HepG2 (cell line): ENCODE measurements at regions not wholly inside any gene's neighbourhood (a gene's known extent, or its start where the extent isn't known, plus 50 kb on each side); places are given as distances from the start of the nearest gene placed in this dataset.
A peak's percentile ranks its signal among the peaks of the same experiment; 100 is the strongest.

Experiments used
- ATAC-seq: fragments of 200-7000 bp; cut with Tn5 transposase; 3 replicates; pipeline ENCODE4 v1.9.1; 2020; ENCODE audit warnings: mild to moderate bottlenecking, moderate library complexity
- BruUV-seq: library from RNA; stranded (reverse); fragments of 400-500 nt; replicated peaks from 2 replicates; lab custom pipeline; 2021; lab: Mats Ljungman, UMichigan
- CTCF ChIA-PET: fragments of 300-600 bp; formaldehyde crosslinking; extraction: SDS; loops from one replicate; lab custom pipeline; 2021; ENCODE audit warnings: low total read pairs, inconsistent platforms, low intra/inter-chr PET ratio; lab: Yijun Ruan, JAX
- POLR2A ChIA-PET: fragments of 350-600 bp; sonication (Branson Sonifier 250); formaldehyde crosslinking; loops from one replicate; lab custom pipeline; 2020; ENCODE audit warnings: antibody characterized with exemption, inconsistent platforms; lab: Yijun Ruan, JAX
- DNase-seq: peaks from one replicate; pipeline ENCODE4 v3.0.0-alpha.2; 2015; ENCODE audit warnings: low spot score
- FAIRE-seq: peaks from 3 replicates; lab custom pipeline; 2011; peaks lifted over from hg19 to GRCh38; lab: Jason Lieb, UNC
- H2AFZ ChIP-seq: one replicate; pipeline ENCODE4 v1.6.1; 2011; ENCODE audit warnings: low read length, inconsistent platforms
- H3K27ac ChIP-seq: fragments of 300-600 bp; 3 replicates; pipeline ENCODE4 v1.8.0; 2011; ENCODE audit warnings: mixed run types, mild to moderate bottlenecking, mixed read lengths, low read length, inconsistent platforms; ENCODE audit not compliant: insufficient read depth; ENCODE audit errors: extremely low read length
- H3K27me3 ChIP-seq, 2 experiments: fragments of 200-600 bp in 1 of 2; 2 replicates in 1 of 2; 3 replicates in 1 of 2; pipeline versions ENCODE4 v1.6.0 to v1.8.0; 2011; ENCODE audit warnings: low read length in 2 of 2, mild to moderate bottlenecking in 2 of 2, moderate library complexity in 2 of 2, inconsistent platforms in 1 of 2; ENCODE audit not compliant: insufficient read depth in 2 of 2, control insufficient read depth in 1 of 2
- H3K36me3 ChIP-seq, 2 experiments: fragments of 200-600 bp in 1 of 2; replicated peaks in 1 of 2; 2 replicates in 1 of 2; 3 replicates in 1 of 2; pipeline versions ENCODE4 v1.5.1 to v1.8.0; 2011; ENCODE audit warnings: low read length in 2 of 2, inconsistent platforms in 1 of 2; ENCODE audit not compliant: insufficient read depth in 2 of 2, control insufficient read depth in 1 of 2
- H3K4me1 ChIP-seq: 2 replicates; pipeline ENCODE4 v1.5.1; 2012; ENCODE audit warnings: low read length, inconsistent platforms; ENCODE audit not compliant: insufficient read depth
- H3K4me2 ChIP-seq: 2 replicates; pipeline ENCODE4 v1.6.0; 2011; ENCODE audit warnings: low read depth, low read length, inconsistent platforms
- H3K4me3 ChIP-seq, 3 experiments: fragments of 200-600 bp in 1 of 3; sonication (generic), shearing (Covaris generic) in 1 of 3; replicated peaks in 1 of 3; 2 replicates each; pipeline ENCODE4 v1.5.1; 2011 to 2016; ENCODE audit warnings: low read length in 3 of 3, inconsistent platforms in 2 of 3, low read depth in 2 of 3, mild to moderate bottlenecking in 2 of 3, control low read depth in 1 of 3, mixed read lengths in 1 of 3; ENCODE audit not compliant: insufficient read depth in 1 of 3
- H3K79me2 ChIP-seq: one replicate; pipeline ENCODE4 v1.6.1; 2011; ENCODE audit warnings: low read length, inconsistent platforms; ENCODE audit not compliant: insufficient read depth
- H3K9ac ChIP-seq: 2 replicates; pipeline ENCODE4 v1.6.0; 2011; ENCODE audit warnings: mild to moderate bottlenecking, low read depth, low read length, inconsistent platforms; ENCODE audit not compliant: insufficient read depth
- H3K9me3 ChIP-seq: 2 replicates; pipeline ENCODE4 v1.5.1; 2012; ENCODE audit warnings: mild to moderate bottlenecking, low read length
- H4K20me1 ChIP-seq: 2 replicates; pipeline ENCODE4 v1.6.0; 2011; ENCODE audit warnings: inconsistent platforms, mild to moderate bottlenecking, low read length, moderate library complexity; ENCODE audit not compliant: insufficient read depth
- JARID2 ChIP-seq: sonication (generic); formaldehyde crosslinking; IDR thresholded peaks from 2 replicates; pipeline ENCODE4 v1.8.1; 2023; ENCODE audit warnings: missing genetic modification reagents, inconsistent platforms; ENCODE audit not compliant: insufficient replicate concordance
- MIXL1 ChIP-seq: IDR thresholded peaks from 2 replicates; pipeline ENCODE4 v1.6.1; 2016
- PPARG ChIP-seq: conservative IDR thresholded peaks from 2 replicates; pipeline ENCODE4 v1.6.1; 2016; ENCODE audit warnings: missing biosample characterization, missing genetic modification reagents
- SMARCE1 ChIP-seq: fragments of 450-650 bp; IDR thresholded peaks from 2 replicates; pipeline ENCODE4 v1.6.1; 2017; ENCODE audit warnings: borderline replicate concordance
- SMC3 ChIP-seq: IDR thresholded peaks from 2 replicates; pipeline ENCODE4 v1.6.1; 2011; ENCODE audit warnings: low read length, improper control_type of control experiment
- STAG1 ChIP-seq: sonication (generic); formaldehyde crosslinking; IDR thresholded peaks from 2 replicates; pipeline ENCODE4 v1.4.0; 2020; ENCODE audit warnings: missing genetic modification reagents
- ZNF501 ChIP-seq: sonication (generic); formaldehyde crosslinking; IDR thresholded peaks from 2 replicates; pipeline ENCODE4 v1.5.1; 2020; ENCODE audit warnings: mild to moderate bottlenecking, moderate library complexity, missing genetic modification reagents
- WGBS: methylation state at CpG from one replicate; pipeline ENCODE4 v1.1.6; 2017; ENCODE audit warnings: low lambda C conversion rate; 5-methylcytosine and 5-hydroxymethylcytosine counted together
- in situ Hi-C: cut with HindIII; loops from 2 replicates; pipeline ENCODE4 v1.10.0; 2017; ENCODE audit warnings: low pct_unique_long_range_greater_than_20kb; ENCODE audit not compliant: extremely low pct_ligation_motif_present
- intact Hi-C: fragments of 100-400 bp; cut with micrococcal nuclease; formaldehyde crosslinking; loops from one replicate; pipeline ENCODE4 v1.10.0; 2022; ENCODE audit not compliant: unreplicated experiment
- TF ChIP-seq, protein P1 (sequence below): sonication (generic); formaldehyde crosslinking; IDR thresholded peaks from 2 replicates; pipeline ENCODE4 v1.5.0; 2020; ENCODE audit warnings: mild to moderate bottlenecking, missing genetic modification reagents, moderate library complexity

DNA sequence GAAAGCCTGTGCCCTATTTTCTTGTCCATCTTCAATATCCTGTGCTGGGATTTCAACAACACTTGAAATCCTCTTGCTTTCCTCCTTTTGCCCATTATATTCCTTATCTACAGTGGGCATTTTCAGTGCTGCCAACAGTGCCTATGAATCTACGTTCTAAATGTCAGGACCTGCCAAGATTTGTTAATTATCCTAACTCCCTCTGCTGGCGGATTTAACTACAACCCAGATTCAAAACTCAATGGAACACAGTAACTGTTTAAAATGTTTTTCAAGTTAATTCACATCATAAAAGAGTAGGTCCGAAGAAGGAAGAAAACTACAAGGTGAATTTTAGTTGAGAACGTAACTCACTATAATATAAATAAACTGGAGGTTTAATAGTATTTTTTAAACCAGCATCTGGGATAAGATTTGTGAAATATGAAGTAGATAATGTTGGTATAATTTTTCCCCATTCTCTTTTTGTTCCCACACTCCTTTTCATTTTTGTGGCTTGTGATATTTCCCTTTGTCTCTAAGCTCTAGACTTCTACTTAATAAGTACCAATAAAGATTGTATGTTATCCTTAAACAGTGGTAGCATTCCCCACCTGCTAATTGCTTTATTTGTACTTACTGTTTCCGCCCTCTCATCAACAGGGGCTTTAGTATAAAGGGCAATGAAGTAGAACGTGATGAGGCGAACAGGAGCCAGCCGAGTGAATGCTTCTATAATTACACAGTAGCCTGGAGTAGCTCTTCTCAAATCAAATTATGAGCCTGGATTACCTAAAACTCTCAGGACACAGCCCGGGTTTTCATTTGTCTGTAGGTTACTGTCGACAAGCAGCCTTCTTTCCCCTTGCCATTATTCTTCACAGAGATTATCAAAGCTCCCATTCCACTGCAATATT, 302.5 kb upstream of the ATP11B start:
- in situ Hi-C loops (loop anchor here (25.0 kb wide), 1 partner anchor 779 kb away; the partner anchor contains the start of gene SOX2), intact Hi-C loops (loop anchor here (1.0 to 10.0 kb wide), 2 partner anchors 124 to 782 kb away; no protein-coding TSS in a partner anchor)
- POLR2A ChIA-PET, result no interaction called here

More for the DNA sequence above, 302.5 kb upstream of the ATP11B start:
- 9% methylated on average over 10 of the region's 10 CpGs for WGBS
- no peaks in the 10 kb centered on the region for H3K4me1 ChIP-seq
- CTCF ChIA-PET, result interaction anchor here (1.4 kb wide), 1 partner anchor 781 kb away, joined by 5 read pairs; no protein-coding TSS in a partner anchor
- H2AFZ ChIP-seq, result no peak overlapping the region
- H4K20me1 ChIP-seq, result no peaks in the 10 kb centered on the region
- no peak overlapping the region for H3K9ac ChIP-seq
- TF ChIP-seq JARID2 (CRISPR knock-in tag), result no peak
- TF ChIP-seq, protein P1, sequence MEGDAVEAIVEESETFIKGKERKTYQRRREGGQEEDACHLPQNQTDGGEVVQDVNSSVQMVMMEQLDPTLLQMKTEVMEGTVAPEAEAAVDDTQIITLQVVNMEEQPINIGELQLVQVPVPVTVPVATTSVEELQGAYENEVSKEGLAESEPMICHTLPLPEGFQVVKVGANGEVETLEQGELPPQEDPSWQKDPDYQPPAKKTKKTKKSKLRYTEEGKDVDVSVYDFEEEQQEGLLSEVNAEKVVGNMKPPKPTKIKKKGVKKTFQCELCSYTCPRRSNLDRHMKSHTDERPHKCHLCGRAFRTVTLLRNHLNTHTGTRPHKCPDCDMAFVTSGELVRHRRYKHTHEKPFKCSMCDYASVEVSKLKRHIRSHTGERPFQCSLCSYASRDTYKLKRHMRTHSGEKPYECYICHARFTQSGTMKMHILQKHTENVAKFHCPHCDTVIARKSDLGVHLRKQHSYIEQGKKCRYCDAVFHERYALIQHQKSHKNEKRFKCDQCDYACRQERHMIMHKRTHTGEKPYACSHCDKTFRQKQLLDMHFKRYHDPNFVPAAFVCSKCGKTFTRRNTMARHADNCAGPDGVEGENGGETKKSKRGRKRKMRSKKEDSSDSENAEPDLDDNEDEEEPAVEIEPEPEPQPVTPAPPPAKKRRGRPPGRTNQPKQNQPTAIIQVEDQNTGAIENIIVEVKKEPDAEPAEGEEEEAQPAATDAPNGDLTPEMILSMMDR (CRISPR knock-in tag), result peak; percentile 41
- TF ChIP-seq MIXL1 (CRISPR knock-in tag), result peak; percentile 71; the same call in 1 of the 2 replicates
- 0 out of 2 replicates have a peak, but pooled peaks have one; percentile 24 for TF ChIP-seq SMC3
- TF ChIP-seq ZNF501 (CRISPR knock-in tag), result no peak
- peak; percentile 42 for TF ChIP-seq STAG1
- no peak for TF ChIP-seq PPARG
- no peak for TF ChIP-seq SMARCE1
- no peaks in the 10 kb centered on the region for H3K27me3 ChIP-seq
- H3K36me3 ChIP-seq, result no peaks in the 10 kb centered on the region
- ATAC-seq, result 0 out of 3 replicates have a peak, but pooled peaks have one; percentile 38
- H3K27ac ChIP-seq, result no peak overlapping the region
- DNase-seq, result peak; percentile 7
- FAIRE-seq, result peak; percentile 34
- H3K9me3 ChIP-seq, result no peaks in the 10 kb centered on the region
- H3K4me3 ChIP-seq, result no peak overlapping the region
- no TSS peak for BruUV-seq
- H3K4me2 ChIP-seq, result no peak overlapping the region
- no peaks in the 10 kb centered on the region for H3K79me2 ChIP-seq
